IPS DF 4.7 (cell line): ENCODE measurements at regions not wholly inside any gene's neighbourhood (a gene's known extent, or its start where the extent isn't known, plus 50 kb on each side); places are given as distances from the start of the nearest gene placed in this dataset.

ENCODE experiments used
- DNase-seq: peaks from one replicate; pipeline ENCODE4 v3.0.0-alpha.2; 2013; ENCODE audit warnings: low spot score; ENCODE audit errors: extremely low read depth

DNA sequence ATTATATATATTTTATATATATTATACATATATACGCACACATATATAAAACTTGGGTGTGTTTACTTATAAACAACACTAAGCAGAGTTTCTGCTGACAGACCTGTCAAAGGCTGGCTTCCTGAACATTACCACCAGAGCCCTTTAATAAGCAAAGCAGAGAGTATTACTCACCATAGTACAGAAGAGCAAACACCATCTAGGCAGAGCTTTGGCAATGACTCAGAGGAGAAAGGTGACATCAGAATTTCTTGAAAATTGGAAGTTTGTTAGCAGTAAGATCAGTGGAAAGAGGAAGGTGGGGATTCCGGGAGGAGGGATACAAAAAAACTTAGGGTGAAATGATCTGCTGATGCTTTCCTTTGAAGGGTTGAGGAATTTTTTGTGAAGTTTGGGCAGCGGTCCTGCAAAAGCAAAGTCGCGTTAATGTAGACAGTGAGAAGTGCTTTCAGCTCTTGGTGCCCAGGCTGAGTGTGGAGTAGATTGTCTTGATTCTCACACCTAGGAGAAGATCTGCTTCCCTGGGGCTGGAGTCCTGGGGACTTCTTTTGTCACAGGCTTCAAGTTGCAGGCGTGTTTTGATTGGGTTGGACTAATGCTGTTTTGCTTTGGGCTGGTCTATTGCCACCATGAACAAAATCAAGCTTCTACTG, 109.6 kb upstream of the BACH2 start:
- no peak for DNase-seq

DNA sequence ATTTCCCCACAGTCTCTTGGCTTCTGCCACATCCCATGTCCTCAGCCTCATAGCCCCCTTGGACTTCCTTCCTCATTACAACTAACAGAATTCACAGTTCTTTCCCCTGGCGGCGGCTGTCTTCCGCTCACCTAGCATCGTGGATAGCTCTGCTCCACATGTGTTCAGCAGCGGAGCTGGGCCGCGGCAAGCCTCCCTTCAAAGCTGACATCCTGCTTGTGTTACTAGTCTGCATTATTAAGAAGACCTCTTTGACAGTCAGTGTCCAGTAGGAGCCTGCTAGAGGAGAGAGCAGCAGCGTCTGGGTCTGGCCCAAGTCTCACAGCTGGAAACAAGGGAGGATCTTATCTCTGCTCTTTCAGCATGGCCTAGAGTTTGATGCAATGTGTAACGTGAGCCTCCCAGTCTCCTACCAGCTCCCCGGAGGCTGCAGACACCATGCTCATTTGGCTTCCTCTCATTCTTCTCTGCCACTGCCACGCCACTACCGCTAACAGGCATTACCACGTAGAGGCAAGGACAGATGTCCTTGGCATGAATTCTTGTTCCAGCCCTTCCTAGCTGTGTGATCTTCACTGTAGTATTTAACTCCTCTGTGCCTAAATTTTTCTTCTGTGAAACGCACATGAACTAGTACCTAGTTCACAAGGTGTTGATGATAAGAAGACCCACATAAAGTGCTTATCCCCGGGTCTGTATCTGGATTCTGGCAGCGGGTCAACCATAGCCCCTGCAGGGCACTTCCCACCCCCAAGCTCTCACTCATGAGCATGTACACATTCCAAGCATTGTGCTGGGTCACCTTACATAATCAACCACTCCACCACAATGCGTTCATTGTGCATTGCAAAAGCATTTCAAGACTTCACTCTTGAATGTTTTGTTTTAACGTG, 107.1 kb upstream of the BACH2 start:
- no peak for DNase-seq

- DNase-seq, result no peak
These were observed 106.2 kb upstream of the BACH2 start for GRCh38 chr6:90402831-90403192.

DNA sequence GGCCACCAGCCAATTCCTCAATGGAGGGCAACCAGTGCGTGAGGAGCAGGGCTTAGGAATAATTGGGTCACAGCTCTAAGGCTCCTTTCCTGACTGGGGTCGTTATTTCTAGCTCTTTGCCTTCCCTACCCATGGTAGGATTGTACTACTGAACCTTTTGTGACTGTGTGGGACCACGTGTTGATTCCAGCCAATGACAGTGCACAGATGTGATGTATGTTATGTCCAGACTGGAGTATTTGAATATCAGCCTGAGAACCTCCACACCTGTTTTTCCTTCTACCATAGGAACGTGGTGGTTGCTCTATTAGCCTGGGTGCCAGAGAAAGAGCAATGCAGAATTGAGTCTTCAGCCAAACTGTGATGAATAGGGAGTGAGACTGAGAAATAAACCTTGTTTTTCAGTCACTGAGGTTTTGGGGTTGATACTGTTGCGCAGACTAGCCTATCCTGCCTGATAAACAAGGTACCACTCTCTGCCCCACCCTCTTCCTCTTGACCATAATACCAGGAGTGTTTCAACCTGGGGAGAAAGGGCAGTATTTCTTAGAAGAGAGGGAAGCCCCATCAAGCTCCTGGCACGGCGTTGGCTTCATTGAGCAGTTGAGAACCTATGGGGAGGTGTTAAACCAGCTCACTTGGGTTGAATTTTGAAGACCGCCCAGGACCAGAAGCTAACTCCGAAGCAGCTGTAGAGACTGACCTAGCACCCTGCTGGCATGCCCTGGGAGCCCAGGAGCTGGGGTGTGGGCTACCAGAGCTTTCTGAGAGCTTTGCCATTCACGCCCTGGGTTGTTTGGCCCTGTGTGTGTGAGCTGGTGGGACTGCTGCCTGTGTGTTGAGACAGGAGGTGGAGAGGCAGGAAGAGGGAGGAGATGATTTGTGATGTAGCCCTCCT, 105.5 kb upstream of the BACH2 start:
- DNase-seq, result no peak

DNA sequence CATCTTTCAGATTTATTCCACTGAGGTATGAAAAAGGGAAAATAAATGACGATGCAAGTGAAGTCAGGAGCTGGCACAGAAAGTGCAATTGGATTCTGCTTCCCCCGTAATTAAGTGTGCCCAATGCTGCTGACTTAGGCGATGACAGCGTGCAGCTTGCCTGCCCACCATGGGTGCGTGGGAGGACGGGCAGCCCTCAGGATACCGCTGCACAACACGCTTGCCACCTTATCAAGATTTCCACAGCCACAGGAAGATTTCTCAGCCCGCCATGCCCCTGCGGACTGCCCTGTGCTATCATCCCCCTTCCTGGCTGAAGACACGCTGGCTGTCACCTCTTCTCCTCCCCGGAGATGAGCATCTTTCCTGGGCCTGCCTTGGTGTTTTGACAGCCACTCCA, 103.3 kb upstream of the BACH2 start:
- no peak for DNase-seq

- no peak for DNase-seq
These were observed 101.5 kb upstream of the BACH2 start for GRCh38 chr6:90397929-90398674.

DNA sequence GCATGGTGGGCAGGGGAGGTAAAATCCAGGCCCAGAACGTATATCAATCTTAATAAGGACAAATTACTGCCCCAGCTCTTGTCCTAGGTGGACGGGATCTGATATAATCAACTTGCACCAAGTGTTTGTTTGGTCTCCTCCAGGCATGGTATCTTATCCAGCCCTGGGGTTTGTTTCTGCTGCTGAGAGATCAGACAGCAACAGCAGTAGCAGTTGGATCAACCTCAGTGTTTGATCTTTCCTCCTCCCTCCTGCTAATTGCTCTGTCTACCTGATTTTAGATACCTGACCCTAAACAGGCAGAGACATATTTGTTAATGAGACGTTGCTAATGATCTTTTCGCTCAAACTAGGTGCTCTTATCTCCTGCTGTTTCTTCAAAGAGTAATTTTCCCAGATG, 100.4 kb upstream of the BACH2 start:
- no peak for DNase-seq

DNA sequence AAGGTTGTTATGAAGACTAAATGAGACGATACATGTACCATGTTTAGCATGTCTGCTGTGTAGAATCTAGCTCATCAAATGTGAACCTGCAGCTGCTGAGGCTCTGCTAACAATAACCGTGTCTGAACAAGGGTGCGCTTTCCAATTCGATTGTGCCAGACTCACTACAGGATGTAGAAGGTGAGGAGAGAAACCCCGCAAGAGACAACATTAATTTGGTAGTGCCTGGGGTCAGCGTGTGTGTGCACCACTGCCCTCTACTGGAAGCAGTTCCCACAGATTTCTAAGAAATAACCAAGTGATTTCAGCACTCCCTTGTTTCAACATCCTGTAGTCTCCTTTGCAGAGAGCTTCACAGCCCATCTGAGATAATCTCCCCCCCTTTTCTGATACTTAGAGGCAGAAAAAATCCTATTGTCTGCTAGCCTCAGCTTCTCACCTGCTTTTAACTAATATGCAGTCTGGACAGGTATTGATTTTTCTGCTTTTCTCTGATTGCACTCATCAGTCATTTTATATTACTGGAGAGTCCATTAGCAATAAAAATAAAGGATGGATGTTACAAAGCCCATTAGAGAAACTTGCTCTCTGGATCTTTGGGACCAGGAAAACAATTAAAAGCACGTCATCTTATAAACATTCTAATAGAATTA, 96.7 kb upstream of the BACH2 start:
- DNase-seq, result no peak

DNA sequence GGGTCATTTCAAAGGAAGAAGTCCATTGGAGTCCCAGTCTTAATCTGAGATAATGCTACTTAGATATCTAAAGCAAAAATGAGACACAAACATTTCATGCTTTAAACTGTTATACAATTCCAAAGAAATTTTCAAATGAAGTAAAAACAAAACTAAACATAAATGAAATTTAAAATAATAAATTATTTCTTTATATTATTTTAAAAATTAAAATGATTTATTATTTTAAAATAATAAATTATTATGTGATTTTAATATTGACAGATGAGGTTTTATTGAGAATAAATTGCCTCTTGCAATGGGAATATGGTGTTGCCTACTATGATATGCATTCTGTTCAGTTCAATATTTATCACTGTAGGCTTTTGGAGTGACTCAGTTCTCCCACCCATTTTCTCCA, 93.7 kb upstream of the BACH2 start:
- no peak for DNase-seq

DNA sequence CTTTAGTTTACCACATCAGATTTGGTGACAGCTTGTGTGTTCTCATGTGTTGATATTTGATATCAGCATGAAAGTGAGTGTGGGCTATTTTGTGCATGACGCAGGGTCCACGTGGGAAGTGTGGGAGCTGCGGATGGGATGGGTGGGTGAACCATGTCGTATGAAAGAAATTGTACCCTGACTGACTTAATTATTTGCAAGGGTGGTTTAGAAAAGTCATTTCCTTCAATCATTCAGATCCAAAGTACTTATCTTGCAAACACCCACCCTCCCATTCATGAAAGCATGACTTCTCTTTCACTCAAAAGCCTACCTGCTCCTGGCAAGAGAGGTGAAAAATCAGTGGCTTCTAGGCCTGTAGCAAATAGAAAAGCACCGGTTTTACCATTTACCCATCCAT, 91.8 kb upstream of the BACH2 start:
- no peak for DNase-seq

- no peak for DNase-seq
These were observed 91.2 kb upstream of the BACH2 start for GRCh38 chr6:90387826-90388225.

- DNase-seq, result no peak
These were observed 90.7 kb upstream of the BACH2 start for GRCh38 chr6:90387383-90387775.

- no peak for DNase-seq
These were observed 90.0 kb upstream of the BACH2 start for GRCh38 chr6:90386399-90387382.

DNA sequence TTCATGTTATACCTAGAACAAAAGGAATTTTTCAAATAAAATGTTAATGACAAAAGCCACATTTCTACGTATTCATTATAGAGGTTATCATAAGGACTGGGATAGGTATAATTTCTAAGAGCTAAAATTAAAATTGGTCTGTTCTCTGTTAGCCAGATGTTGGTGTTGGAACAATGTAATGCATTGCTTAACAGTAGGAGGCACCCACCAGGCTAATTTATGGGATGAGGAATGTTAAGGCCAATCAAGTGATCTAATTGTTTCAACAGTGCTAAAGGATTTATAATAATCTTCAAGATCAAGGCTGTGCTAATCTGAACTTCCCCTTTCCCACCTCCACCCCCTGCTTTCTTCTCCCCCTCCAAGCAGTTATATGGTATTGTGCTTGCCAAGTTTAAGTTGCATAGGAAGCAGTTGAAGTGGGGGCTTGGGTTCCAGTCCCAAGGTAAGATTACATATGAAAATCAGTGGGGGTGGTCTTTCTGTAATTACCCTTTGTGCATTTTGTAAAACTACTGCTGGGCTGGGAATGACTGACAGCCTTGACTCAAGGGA, 89.2 kb upstream of the BACH2 start:
- no peak for DNase-seq

GRCh38 chr6:90384720-90385119, 88.1 kb upstream of the BACH2 start:
- no peak for DNase-seq

GRCh38 chr6:90383196-90383822, 86.7 kb upstream of the BACH2 start:
- no peak for DNase-seq

DNA sequence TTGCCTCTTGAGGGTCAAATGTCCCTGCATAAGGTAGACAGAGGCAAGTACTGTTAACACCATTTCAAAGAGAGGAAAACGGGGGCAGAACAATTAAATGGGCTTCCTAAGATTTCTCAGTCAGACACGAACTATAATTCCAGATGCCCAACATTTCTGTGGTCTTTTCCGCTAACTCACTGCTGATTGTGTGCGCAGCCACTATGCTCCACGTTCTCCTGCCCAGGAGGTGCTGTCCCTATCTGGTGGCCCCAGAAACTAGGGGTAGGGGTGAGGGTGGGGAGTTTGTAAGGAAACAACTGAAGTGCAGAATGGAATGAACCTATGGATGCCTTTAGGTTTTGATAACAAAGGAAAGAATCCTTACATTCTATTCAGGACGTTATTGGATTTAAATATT, 86.1 kb upstream of the BACH2 start:
- DNase-seq, result no peak

DNA sequence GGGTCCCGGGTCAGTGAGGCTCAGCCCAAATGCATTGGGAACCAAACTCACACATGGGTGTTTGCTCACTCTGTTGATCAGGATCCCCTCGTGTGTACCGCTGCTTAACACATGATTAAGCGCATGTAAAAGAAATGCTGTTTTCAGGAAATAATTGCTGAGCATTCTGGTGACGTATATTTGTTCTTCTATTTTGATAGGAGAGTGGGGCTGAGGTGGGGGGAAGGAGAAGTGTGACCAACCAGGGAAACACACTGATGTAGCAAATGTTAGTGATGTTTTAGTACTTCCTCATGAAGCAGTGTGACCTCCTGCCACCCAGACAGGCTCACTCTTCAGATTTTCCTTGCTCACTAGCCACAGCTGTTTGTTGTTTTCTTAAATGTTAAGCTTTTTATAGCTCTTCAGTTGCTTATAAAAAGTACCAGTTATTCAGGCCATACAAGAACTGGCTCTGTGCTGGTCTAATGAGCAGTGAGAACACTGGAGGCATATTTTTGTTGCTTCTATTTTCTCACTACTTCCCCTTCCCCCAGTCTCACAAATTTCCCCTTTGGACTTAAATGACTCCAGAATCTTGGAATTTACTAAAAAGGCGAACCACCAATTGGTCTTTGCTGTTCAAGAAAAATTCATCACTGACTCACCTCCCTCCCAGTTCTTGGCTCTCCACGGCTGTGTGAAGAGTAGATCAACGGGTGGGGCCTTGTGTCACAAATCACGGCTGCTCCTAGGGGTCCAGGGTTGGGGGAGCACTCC, 79.2 kb upstream of the BACH2 start:
- no peak for DNase-seq
